IPS-20b (cell line): ENCODE measurements at regions not wholly inside any gene's neighbourhood (a gene's known extent, or its start where the extent isn't known, plus 50 kb on each side); places are given as distances from the start of the nearest gene placed in this dataset.
"Not testable (repeated sequence)": the region's sequence is repeated elsewhere in the genome, so short reads cannot be mapped to it uniquely, and the experiment has no call there.

Experiments used
- H3K27ac ChIP-seq: one replicate; pipeline ENCODE4 v1.5.1; 2013; ENCODE audit warnings: low read length
- H3K27me3 ChIP-seq: 2 replicates; pipeline ENCODE4 v1.6.1; 2013; ENCODE audit warnings: mild to moderate bottlenecking, low read length, inconsistent platforms; ENCODE audit not compliant: insufficient read depth
- H3K36me3 ChIP-seq: 2 replicates; pipeline ENCODE4 v1.6.1; 2013; ENCODE audit warnings: low read depth, mild to moderate bottlenecking, inconsistent platforms, low read length, moderate library complexity; ENCODE audit not compliant: insufficient read depth
- H3K4me1 ChIP-seq: 2 replicates; pipeline ENCODE4 v1.6.1; 2013; ENCODE audit warnings: mild to moderate bottlenecking, control low read depth, inconsistent platforms, low read length, moderate library complexity; ENCODE audit not compliant: insufficient read depth
- H3K4me3 ChIP-seq: 2 replicates; pipeline ENCODE4 v1.5.1; 2013; ENCODE audit warnings: mild to moderate bottlenecking, low read length, inconsistent platforms
- H3K9ac ChIP-seq: 2 replicates; pipeline ENCODE4 v1.6.1; 2013; ENCODE audit warnings: low read depth, mild to moderate bottlenecking, inconsistent platforms, low read length, moderate library complexity
- H3K9me3 ChIP-seq: 2 replicates; pipeline ENCODE4 v1.6.1; 2013; ENCODE audit warnings: mild to moderate bottlenecking, low read depth, low read length, inconsistent platforms; ENCODE audit not compliant: insufficient read depth

DNA sequence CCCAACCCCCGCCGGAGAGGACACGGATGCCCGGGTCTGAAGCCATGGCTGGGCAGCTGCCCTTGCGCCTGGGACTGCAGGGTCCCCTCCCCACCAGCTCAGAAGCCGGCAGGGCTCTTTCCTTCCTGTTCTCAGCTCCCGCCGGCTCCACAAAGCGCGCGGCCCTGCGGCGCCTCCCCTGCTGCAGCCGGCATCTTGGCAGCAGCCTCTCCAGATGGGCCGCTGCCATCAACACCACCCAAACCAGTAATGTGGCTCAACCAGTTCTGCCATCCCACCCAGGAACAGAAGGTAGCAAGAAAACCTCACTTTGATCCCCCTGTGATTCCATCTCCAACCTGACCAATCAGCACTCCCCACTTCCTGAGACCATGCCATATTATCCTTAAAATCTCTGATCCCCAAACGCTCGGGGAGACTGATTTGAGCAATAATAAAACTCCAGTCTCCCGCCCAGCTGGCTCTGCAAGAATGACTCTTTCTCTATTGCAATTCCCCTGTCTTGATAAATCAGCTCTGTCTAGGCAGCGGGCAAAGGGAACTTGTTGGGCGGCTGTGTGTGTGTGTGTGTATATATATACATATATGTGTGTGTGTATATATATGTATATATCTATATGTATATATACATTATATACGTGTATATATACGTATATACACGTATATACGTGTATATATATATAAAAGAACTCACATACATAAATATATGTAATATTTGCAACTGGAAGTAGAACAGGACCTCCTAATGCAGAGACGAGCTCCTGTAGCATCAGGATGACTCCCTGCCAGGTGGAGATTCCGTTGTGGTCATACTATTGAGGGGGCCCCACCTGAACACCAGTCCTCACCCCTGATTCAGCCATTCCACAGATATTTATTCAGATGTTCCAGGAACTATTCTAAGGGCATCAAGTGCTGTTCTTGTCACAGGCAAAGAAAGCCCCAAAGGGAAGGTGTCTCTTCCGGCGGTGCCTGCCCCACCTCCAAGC lies 1674.9 kb downstream of the SPATA31A7 start:
- not testable (repeated sequence) for H3K9me3 ChIP-seq, H3K27ac ChIP-seq, H3K36me3 ChIP-seq, H3K4me1 ChIP-seq
- peaks cover 88% of the 10 kb centered on the region for H3K27me3 ChIP-seq
- H3K4me3 ChIP-seq, result peak overlapping the region; percentile 74
- H3K9ac ChIP-seq, result peak overlapping the region; percentile 51; the same call in 1 of the 2 replicates

DNA sequence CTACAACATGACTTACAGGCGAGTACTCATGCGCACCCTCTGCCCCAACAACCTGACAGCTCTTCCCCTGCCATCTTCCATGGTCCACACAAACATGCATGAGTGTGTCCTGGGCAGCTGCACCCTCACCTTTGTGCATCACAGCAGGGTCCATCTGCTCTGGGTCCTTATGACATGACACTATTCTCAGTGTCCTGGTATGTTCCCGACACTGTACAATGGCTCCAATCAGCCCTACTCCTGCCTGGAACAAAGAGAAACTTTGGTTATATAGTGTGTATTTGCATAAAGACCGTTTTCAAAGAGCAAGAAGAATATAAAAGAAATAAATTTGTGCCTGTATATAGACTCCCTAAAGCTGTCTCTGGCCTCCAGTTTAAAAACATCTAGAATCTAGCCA lies 1679.2 kb downstream of the SPATA31A7 start:
- peaks cover 71% of the 10 kb centered on the region for H3K27me3 ChIP-seq
- not testable (repeated sequence) for H3K27ac ChIP-seq, H3K36me3 ChIP-seq, H3K4me1 ChIP-seq, H3K9me3 ChIP-seq, H3K9ac ChIP-seq, H3K4me3 ChIP-seq

DNA sequence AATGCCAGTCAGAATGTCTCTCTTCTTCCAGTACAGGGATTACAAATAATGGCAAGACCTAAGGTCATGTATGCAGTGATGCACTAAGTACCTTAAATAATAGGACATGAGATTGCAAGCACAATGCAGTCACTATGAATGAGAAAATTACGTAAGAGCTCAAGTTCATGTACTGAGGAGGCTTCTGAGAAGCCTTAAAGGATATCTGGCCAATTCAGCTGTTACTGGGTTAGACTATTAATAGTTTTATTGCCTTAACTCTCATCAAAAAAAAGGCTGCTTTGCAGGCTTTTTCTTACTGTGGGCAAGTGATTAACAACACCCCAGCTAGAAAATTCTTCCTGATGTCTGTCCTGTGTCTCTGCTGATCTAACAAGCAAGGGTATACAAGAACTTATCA lies 1681.9 kb downstream of the SPATA31A7 start:
- not testable (repeated sequence) for H3K9me3 ChIP-seq, H3K27ac ChIP-seq, H3K4me1 ChIP-seq, H3K36me3 ChIP-seq, H3K4me3 ChIP-seq, H3K9ac ChIP-seq
- peaks cover 64% of the 10 kb centered on the region for H3K27me3 ChIP-seq

DNA sequence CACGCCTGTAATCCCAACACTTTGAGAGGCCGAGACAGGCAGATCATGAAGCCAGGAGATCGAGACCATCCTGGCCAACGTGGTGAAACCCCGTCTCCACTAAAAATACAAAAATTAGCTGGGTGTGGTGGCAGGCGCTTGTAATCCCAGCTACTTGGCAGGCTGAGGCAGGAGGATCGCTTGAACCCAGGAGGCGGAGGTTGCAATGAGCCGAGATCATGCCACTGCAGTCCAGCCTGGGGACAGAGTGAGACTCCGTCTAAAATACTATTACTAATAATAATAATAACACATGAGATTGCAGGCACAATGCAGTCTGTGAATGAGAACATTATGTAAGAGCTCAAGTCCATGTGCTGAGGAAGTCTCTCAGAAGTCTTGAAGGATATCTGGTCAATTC lies 1684.4 kb downstream of the SPATA31A7 start:
- not testable (repeated sequence) for H3K27ac ChIP-seq, H3K9me3 ChIP-seq, H3K4me1 ChIP-seq, H3K36me3 ChIP-seq, H3K4me3 ChIP-seq, H3K9ac ChIP-seq
- H3K27me3 ChIP-seq, result peaks cover 42% of the 10 kb centered on the region

DNA sequence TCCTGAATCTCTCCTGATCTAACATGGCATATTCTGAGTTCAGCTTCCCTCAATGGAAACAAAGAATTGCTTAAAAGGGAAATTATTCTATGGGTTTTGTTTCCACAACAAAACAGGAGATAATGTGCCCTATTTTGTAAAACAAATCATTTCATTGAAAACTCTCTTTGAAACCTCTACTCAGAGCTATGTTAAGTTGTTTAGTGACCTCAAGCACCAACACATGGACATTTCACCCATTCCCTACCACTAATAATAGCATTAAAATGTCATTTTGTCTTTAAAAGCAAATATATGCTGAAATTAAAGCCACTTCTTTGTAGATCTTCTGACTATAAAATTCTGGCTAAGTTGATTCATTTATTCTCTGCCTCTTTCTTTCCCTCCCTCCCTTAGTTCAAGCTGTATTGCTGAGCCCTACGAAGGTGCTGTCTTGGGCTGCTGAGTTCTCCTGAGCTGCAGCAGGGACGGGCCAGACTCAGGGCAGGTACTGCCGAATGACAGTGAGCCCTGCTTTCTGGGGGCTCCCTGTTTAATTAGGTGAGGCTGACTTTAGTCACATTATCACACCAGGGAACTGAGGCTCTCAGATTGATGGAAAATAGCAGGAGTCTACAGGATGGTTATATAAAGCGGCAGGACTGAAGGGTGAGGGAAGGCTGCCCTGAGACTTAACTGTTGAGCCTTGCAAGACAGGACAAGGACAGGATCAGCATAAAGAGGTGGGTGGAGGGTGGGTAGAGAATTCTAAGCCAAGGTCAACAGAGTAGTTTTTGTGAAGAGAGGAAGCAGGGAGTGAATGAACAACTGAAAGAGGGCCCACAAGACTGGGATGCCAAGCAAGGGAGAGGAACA lies 1685.1 kb downstream of the SPATA31A7 start:
- H3K4me3 ChIP-seq, result 0 out of 2 replicates have a peak overlapping the region, but pooled peaks have one; percentile 11
- H3K27ac ChIP-seq, H3K4me1 ChIP-seq, H3K9ac ChIP-seq, H3K9me3 ChIP-seq, H3K36me3 ChIP-seq: not testable (repeated sequence)
- H3K27me3 ChIP-seq, result peaks cover 41% of the 10 kb centered on the region

DNA sequence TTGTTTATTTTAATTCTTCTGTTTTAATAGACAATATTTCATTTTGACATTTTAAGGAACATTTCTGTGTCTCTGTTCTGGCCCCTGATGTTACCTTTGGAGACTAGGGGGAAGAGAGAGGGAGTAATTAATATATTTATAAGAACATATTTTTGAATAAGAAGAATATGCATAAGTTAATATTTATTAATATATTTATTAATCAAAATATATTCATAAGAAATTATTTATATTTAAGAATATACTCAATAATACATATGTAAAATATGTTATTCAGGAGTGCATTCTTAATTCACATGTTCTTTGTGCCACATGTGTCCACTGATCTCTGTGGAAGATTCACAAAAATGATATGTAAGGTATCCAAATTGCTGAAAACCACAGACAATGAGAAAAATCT lies 1687.7 kb downstream of the SPATA31A7 start:
- not testable (repeated sequence) for H3K4me3 ChIP-seq, H3K36me3 ChIP-seq, H3K9ac ChIP-seq, H3K4me1 ChIP-seq, H3K9me3 ChIP-seq, H3K27ac ChIP-seq
- H3K27me3 ChIP-seq, result peaks cover 24% of the 10 kb centered on the region

DNA sequence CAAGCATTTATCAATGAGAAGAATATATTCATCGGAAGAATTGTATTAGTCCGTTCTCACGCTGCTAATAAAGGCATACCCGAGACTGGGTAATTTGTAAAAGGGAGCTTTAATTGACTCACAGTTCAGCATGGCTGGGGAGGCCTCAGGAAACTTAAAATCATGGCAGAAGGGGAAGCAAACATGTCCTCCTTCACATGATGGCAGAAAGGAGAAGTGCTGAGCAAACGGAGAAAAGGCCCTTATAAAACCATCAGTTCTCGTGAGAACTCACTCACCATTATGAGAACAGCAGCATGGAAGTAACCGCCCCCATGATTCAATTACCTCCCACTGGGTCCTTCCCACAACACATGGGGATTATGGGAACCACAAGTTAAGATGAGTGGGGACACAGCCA lies 1688.2 kb downstream of the SPATA31A7 start:
- not testable (repeated sequence) for H3K27ac ChIP-seq, H3K9me3 ChIP-seq, H3K36me3 ChIP-seq, H3K4me1 ChIP-seq, H3K4me3 ChIP-seq, H3K9ac ChIP-seq
- H3K27me3 ChIP-seq, result peaks cover 23% of the 10 kb centered on the region

DNA sequence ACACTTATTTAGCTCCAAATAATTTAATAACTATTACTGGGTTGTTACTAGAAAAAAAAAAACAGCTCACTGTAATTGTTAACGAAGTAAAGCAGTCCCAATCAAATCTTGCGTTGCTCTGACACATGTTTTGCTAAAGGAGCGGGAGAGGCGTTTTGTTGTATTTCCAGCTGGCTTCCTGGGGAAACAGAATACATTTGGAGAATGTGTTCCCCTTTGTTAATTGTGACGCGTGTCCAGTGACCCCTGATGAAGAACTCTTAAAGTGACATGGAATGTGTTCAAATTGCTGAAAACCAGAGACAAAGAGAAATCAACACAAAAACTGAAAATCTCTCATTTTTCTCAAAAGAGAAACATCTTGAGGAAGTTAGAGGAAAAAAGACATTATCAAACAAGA lies 1690.6 kb downstream of the SPATA31A7 start:
- H3K36me3 ChIP-seq, H3K9me3 ChIP-seq, H3K4me3 ChIP-seq, H3K27me3 ChIP-seq, H3K27ac ChIP-seq, H3K4me1 ChIP-seq, H3K9ac ChIP-seq: not testable (repeated sequence)

DNA sequence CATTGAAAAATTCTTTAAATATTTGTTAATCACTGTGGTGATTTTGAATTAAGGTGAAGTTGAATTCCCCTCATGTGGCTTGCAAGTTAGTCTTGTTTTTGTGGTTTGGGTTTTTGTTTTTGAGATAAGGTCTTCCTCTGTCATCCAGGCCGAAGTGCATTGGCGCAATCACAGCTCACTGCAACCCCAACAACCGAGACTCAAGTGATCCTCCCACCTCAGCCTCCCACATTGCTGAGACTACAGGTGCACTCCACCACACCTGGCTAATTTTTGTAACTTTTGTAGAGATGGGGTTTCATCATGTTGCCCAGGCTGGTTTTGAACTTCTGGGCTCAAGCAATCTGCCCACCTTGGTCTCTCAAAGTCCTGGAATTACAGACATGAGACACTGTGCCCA lies 1691.1 kb downstream of the SPATA31A7 start:
- not testable (repeated sequence) for H3K4me1 ChIP-seq, H3K27me3 ChIP-seq, H3K4me3 ChIP-seq, H3K9ac ChIP-seq, H3K36me3 ChIP-seq, H3K9me3 ChIP-seq, H3K27ac ChIP-seq

DNA sequence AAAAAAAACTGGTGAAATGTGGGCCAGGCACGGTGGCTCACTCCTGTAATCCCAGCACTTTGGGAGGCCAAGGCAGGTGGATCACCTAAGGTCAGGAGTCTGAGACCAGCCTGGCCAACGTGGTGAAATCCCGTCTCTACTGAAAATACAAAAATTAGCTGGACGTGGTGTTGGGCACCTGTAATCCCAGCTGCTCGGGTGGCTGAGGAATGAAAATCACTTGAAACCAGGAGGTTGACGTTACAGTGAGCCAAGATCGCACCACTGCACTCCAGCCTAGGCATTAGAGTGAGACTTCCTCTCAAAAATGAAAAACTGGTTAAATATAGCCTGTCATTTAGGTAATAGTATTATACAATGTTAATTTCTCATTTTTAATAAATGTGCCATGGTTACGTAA lies 1692.0 kb downstream of the SPATA31A7 start:
- not testable (repeated sequence) for H3K36me3 ChIP-seq, H3K4me1 ChIP-seq, H3K9ac ChIP-seq, H3K4me3 ChIP-seq, H3K27ac ChIP-seq, H3K9me3 ChIP-seq, H3K27me3 ChIP-seq

DNA sequence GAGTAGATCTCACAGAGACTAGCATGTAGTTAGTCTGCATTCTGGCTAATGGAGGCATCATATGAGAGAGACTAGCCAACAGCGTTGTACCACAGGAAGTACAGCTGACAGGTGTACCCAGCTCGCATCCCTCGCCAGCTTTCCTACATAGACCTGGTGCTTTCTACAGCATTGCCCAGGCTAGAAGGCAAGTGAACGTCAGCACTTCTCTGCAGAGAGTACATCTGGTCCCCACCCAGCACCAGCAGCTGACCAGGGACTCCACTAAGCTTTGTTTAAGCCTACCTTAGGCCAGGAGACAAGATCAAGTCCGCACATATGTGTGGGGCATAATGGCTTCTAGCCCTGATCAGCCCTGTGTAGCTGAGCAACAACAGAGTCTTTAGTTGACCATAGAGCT lies 1692.9 kb downstream of the SPATA31A7 start:
- H3K9me3 ChIP-seq, H3K4me1 ChIP-seq, H3K27me3 ChIP-seq, H3K9ac ChIP-seq, H3K4me3 ChIP-seq, H3K27ac ChIP-seq, H3K36me3 ChIP-seq: not testable (repeated sequence)

DNA sequence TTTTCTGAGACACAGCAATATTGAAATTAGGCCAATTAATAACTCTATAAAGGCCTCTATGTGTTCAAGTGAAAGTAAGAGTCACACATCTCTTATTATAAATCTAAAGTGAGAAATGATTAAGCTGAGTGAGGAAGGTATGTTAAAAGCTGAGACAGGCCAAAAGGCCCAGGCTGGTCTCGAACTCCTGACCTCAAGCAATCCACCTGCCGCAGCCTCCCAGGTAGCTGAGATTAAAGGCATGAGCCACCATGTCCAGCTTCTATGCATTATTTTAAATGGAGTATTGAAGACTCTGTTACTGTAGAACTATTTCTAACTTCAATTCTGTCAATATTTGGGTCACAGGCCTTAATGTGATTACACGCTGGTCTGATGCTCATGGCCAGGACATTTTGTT lies 1706.9 kb downstream of the SPATA31A7 start:
- not testable (repeated sequence) for H3K4me3 ChIP-seq, H3K4me1 ChIP-seq, H3K9ac ChIP-seq, H3K9me3 ChIP-seq, H3K36me3 ChIP-seq, H3K27ac ChIP-seq, H3K27me3 ChIP-seq
